GM19328 (cell line): ENCODE measurements at regions not wholly inside any gene's neighbourhood (a gene's known extent, or its start where the extent isn't known, plus 50 kb on each side); places are given as distances from the start of the nearest gene placed in this dataset.
"Not testable (repeated sequence)": the region's sequence is repeated elsewhere in the genome, so short reads cannot be mapped to it uniquely, and the experiment has no call there.

ENCODE experiments used
- ATAC-seq: cut with Tn5 transposase; IDR thresholded peaks from one replicate; pipeline ENCODE4 v1.9.1; 2021; ENCODE audit warnings: mild to moderate bottlenecking, moderate library complexity; ENCODE audit not compliant: unreplicated experiment

DNA sequence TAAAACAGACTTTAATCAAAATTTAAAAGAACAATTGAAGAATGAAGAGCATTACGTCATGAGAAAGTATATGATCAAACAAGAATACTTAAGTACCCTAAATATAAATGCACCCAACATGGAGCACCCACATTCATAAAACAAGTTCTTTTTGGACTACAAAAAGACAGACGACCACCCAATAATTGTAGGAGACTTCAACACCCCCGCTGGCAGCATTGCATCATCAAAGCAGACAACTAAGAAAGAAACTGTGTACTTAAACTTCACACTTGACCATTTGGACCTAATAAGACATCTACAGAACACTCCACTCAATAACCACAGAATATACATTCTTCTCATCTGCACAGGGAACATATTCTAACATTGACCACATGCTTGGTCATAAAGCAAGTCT, 291.7 kb upstream of the ZNF322 start:
- ATAC-seq, result not testable (repeated sequence)

DNA sequence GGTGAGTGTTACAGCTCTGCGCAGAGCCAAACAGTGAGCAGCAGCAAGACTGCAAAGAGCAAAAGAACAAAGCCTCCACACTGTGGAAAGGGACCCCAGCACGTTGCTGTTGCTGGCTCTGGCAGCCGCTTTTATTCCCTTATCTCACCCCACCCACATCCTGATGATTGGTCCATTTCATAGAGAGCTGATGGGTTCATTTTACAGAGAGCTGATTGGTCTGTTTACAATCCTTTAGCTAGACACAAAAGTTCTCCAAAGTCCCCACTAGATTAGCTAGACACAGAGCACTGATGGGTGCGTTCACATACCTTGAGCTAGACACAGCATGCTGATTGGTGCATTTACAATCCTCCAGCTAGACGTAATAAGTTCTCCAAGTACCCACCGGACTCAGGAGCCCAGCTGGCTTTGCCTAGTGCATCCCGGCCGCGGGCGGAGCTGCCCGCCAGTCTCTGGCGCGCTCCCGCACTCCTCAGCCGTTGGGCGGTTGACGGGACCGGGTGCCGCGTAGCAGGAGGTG, 291.4 kb upstream of the PRSS16 start:
- ATAC-seq, result not testable (repeated sequence)

DNA sequence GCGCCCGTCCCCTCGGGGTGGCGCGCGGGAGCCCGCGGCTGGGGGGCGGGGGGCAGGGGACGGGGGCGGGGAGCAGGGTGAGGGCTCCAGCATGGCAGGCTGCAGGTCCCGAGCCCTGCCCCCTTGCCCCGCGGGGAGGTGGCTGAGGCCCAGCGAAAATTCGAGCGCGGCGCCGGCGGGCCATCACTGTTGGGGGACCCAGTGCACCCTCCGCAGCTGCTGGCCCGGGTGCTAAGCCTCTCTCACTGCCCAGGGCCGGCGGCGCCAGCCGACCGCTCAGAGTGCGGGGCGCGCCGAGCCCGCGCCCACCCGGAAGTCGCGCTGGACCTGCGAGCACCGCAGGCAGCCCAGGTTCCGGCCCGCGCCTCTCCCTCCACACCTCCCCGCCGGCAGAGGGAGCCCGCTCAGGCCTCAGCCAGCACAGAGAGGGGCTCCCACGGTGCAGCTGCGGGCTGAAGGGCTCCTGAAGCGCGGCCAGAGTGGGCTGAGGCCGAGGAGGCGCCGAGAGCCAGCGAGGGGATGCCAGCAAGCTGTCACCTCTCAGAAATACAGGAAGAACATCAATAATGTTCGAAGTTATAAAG, 290.8 kb upstream of the PRSS16 start:
- not testable (repeated sequence) for ATAC-seq

DNA sequence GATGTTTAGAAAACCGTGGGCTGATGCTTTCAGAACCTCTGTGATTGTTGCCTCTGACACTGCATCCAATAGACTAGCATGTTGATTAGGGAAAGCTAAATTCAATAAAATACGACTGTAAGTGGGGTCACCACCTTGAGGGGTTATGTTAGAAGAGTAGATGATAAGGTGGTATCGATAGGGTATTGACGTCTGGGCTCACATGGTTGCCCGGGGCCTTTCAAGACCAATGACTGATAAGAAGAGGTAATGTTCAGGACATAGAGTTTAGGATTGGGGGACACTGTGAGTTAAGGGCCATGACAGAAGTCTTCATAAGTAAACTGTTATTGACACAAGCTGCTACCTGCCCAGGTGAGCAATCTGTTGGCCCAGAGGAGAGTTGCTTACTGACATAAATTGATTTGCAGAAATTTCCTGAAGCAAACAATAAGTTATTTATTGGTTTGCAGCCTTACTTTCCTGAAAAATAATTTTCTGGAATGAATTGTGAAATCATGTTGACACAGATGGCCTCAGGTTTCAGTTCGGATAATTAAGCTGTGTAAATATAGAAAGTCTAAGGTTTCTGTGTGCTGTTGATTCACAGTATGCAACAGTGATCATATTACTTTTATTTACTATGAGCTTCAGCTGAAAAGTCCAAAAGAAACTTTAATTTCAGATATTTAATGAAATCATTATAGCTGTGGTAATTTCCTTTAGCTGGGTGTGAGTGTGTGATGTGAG, 289.9 kb upstream of the PRSS16 start:
- not testable (repeated sequence) for ATAC-seq

DNA sequence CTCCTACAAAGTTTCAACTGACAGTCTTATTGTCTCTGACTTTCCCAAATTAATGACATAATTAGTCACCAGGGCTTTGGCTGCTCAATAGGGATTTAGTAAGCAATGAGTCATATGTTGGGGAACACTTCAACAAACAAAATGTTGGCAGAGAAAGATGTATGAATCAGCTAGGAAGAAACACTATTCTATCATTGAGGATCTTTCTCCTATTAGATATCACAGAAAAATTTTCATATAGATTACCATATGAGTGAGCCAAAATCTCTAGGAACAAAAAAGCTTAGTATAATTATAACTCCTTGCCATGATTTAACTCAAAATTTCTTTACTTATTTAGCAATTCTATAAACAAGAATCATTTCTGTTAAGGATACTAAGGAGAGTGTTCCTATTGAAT, 286.3 kb upstream of the PRSS16 start:
- ATAC-seq, result not testable (repeated sequence)

DNA sequence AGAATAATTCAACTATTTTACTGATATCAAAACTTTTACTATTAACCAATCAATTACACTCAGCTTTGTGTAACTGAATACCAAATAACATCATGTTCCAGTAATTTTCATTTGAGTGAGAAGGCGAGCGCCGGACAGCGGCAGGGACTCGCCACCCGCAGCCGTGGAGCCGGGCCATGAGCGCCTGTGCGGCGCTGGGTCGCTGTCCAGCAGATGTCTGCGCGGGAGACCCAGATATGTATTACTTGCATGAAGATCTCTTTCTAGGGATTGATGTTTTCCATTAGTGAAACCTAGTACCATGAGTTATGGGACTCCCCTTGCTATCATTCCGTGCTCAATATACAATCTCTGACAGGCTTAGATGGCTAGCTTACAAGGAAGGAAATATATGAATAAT, 245.1 kb upstream of the PRSS16 start:
- ATAC-seq, result no peak

DNA sequence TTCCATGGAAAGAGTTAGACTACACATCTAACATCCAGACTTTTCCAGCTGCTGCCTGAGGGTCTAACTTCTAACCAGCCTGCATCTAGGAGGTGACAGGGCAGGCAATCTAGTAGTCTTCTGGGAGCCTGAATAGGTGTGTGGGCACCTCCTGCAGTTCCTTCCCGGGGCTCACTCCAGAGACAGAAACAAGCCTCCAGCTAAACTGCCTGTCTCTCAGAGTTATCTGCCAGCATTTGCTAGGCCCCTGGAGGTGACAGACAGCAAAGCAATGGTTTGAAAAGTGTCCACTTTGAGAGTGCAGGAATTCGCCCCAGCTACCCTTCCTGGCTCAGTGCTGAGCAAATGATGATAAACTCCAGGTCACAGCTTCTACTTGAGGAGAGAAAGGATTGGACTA, 240.5 kb upstream of the PRSS16 start:
- ATAC-seq, result no peak

DNA sequence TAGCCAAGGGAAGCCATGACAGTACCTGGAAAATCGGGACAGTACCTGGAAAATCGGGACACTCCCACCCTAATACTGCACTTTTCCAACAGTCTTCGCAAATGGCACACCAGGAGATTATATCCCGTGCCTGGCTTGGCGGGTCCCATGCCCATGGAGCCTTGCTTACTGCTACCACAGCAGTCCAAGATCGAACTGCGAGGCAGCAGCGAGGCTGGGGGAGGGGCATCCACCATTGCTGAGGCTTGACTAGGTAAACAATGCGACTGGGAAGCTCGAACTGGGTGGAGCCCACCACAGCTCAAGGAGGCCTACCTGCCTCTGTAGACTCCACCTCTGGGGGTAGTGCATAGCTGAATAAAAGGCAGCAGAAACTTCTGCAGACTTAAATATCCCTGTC, 238.9 kb upstream of the PRSS16 start:
- ATAC-seq, result not testable (repeated sequence)

DNA sequence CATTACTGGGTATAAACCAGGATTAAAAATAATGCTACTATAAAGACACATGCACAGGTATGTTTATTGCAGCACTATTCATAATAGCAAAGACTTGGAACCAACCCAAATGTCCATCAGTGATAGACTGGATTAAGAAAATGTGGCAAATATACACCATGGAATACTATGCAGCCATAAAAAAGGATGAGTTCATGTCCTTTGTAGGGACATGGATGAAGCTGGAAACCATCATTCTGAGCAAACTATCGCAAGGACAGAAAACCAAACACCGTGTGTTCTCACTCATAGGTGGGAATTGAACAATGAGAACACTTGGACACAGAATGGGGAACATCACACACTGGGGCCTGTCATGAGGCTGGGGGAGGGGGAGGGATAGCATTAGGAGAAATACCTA, 233.4 kb upstream of the PRSS16 start:
- ATAC-seq, result not testable (repeated sequence)

DNA sequence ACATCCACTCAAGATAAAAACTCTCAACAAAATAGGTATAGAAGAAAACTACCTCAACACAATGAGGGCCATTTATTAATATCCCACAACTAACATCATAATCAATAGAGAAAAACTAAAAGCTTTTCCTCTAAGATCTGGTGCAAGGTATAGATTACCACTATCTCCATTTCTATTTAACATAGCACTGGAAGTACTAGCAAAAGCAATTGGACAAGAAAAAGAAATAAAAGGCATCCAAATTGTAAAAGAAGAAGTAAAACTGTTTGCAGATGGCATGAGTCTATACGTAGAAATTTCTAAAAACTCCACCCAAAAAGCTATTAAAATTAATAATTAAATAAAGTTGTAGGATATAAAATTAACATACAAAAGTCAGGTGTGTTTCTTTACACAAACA, 230.8 kb upstream of the PRSS16 start:
- ATAC-seq, result no peak

DNA sequence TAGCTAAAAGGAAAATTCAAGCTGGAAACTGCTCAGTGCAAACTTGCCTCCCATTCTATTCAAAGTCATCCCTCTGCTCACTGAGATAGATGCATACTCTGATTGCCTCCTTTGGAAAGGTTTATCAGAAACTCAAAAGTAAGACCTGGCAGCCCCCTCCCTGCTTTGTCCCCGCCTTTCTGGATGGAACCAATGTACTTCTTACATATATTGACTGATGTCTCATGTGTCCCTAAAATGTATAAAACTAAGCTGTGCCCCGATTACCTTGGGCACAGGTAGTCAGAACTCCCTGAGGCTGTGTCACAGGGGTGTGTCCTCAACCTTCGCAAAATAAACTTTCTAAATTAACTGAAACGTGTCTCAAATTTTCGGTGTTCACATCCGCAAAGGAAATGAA, 229.1 kb upstream of the PRSS16 start:
- ATAC-seq, result not testable (repeated sequence)

DNA sequence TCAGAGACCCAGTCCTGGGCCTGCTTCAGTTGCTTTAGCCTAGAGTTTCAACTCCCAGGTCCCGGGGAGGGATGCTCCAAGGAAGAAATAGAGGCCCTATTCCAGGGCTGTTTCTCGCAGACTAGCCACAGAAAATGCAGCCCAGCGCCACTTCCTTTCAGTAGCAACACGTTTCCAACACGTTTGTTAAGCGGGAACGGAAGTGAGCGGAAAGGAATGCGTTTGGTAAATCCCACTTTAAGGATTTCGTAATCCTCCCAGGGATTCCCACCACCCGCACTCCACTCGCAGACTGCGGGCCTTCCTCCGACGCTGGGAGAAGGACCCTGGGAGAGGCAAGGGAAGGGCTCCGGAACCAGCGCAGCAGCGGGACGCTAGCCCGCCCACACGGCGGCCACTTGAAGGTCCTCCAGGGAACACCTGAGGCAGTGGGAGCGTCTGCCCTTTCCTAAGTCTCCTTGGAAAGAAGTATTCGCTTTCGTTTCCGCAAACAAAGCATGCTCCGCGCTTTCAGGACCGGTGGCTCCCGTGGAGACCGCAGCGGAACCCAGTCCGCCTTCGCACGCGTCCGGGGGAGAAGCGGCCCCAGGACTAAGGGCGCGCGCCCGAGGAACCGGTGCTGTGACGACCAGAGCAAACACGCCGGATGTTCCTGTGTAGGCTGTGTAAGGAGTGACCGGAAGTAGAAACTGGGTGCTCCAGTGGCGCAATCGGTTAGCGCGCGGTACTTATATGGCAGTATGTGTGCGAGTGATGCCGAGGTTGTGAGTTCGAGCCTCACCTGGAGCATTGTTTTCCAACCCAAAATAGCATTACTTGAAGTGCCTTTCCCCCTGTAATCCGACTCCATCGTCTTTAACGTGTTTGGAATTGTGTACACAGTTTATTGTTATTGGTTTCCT, 227.6 kb upstream of the PRSS16 start:
- no peak for ATAC-seq

DNA sequence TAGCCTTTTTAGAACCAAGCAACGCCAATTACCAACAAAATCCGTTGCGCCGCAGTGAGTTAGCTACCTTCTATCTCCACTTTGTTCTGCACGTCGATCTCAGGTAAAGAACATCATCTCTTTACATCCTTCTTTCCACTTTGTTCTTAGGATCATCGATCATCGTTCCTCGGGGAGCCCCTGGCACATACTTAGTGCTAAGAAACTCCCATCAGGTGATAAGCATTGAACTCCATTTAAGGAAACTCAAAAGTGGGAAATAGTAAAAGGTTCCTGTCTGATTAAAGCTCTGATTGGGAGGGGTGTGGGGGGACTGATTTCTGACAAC, 227.0 kb upstream of the PRSS16 start:
- ATAC-seq, result no peak

DNA sequence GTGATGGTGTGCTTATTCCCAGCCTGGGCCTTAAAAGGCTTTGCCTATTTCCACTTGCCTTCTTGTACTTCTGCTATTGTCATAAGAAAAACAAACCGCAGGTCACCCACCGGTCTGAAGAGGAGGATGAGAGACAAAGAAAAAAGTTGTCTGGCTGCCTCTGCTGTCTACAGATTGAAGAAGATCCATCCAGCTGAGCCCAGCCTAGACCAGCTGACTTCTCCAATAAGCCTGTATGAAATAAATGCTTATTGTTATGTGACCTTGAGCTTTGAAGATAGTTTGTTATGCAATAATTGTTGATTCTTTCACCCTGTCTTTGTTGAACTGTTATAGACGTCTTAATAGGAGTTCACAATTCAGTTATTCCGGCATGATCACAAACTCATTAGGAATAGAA, 223.8 kb upstream of the PRSS16 start:
- no peak for ATAC-seq

DNA sequence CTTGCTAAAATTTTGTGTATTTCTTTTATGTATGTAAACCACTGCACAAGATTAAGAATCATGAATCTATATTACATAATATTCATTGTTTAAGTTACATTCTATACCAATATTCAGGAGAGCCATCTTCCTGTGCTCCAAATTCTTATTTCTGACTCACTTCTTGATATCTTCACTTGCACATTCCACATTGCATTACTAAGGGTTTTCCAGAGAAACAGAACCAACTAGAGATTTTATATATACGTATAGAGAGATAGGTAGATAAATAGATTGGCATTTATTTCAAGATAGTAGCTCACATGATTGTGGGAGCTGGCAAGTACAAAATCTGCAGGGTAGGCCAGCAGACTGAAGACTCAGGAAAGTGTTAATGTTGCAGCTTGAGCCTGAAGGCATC, 222.2 kb upstream of the PRSS16 start:
- ATAC-seq, result no peak

DNA sequence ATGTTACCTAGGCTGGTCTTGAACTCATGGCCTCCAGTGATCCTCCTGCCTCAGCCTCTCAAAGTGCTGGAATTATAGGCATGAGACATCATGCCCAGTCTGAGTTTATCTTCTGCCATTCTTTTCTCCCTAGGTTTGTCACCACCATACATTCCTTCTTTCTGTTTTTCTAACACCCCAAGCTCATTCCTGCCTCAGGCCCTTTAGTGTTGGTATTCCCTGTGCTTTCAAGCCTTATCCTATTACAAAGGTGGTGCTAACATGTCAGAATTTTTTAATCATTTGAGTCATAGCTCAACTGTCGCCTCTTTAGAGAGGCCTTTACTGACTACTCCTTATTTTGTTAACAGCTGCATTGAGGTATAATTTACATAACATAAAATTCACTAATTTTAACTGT, 221.1 kb upstream of the PRSS16 start:
- ATAC-seq, result no peak

DNA sequence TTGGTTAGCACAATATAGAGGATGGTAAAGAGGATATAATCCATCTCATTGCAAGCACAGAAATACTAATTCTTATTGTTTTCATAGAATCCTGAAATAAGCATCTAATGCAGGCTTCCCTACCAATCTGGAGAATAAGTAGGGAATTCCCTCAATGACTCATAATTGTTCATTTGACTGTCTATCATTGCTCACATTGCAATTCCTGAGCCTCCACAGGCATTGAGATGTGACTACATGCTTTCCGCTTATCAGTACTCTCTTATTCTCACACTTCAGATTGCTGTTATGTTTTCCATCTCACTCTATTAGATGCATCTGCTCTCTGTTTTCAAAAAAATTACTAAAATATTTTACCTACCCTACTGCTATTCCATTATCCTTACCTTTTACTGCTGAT, 216.2 kb upstream of the PRSS16 start:
- no peak for ATAC-seq

DNA sequence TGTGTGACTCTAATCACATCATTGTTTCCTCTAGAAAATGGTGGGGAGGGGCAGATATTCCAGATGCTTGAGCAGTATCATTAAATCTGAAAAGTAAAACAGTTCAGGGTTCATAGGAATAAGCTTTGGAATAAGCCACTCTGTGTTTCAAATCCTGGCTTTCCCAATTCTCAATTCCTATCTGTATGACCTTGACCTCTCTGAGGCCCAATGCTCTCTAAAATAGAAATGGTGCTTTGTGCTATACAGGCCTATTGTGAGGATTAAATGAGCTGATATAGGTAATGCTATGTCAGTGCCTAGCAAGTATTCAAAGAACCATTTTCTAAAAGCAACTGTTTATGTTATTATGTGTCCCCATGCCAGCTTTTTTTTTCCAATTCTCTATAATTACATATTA, 209.0 kb upstream of the PRSS16 start:
- no peak for ATAC-seq

DNA sequence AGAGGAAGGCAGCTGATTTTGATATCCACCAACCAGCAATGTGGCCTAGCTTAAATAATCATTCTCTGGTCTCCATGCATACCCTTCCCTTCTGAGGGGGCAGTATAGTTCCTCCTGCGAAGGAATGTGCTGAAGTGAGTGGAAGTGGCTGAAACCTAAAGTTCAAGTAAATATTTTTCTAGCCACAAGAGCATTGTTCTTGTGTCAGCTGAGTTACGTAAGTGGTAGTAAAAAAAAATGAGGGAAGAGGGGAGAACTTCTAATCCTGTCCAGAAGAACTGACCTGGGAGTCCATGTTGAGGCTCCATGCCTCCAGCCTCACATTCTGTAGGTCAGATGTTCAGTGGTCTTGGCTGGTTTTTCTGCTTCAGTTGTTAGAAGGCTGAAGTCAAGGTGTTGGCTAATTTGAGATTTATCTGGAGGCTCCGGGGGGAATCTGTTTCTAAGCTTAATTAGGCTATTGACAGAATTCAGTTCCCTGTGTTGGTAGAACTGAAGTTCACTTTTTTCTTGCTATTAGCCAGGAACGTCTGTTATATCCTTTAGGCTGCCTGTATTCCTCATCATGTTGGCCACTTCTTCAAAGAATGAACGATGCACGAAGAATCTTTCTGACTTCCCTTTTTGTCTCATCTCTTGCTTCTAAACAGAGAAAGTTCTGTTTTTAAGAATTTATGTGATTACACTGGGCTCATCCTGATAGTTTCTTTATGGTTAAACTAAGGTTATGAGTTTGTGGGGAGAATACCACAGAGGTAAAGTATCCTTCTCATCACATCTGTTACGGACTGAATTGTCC, 207.1 kb upstream of the PRSS16 start:
- no peak for ATAC-seq

DNA sequence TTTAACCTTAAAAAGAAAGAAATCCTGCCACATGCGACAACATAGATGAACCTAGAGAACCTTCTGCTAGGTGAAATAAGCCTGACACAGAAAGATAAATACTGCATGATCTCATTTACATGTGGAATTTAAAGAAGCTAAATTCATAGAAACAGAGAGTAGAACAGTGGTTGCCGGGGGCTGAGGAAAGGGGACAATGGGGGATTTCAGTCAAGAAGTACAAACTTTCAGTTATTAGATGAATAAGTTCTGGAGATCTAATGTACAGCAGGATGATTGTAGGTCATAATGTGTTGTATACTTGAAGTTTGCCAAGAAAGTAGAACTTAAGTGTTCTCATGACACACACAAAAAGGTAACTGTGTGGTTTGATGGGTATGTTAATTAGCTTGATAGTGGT, 204.3 kb upstream of the PRSS16 start:
- no peak for ATAC-seq

DNA sequence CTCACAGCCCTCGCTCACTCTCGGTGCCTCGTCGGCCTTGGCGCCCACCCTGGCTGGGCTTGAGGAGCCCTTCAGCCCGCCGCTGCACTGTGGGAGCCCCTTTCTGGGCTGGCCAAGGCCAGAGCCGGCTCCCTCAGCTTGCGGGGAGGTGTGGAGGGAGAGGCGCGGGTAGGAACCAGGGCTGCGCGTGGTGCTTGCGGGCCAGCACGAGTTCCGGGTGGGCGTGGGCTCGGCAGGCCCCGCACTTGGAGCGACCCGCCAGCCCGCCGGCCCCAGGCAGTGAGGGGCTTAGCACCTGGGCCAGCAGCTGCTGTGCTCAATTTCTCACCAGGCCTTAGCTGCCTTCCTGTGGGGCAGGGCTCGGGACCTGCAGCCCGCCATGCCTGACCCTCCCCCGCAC, 202.4 kb upstream of the PRSS16 start:
- not testable (repeated sequence) for ATAC-seq
